AG04449 (cell line): ENCODE measurements at regions not wholly inside any gene's neighbourhood (a gene's known extent, or its start where the extent isn't known, plus 50 kb on each side); places are given as distances from the start of the nearest gene placed in this dataset.

Source experiments
- CTCF ChIA-PET: fragments of 350-600 bp; formaldehyde crosslinking; extraction: SDS; loops from one replicate; lab custom pipeline; 2021; ENCODE audit warnings: antibody characterized with exemption; lab: Yijun Ruan, JAX
- POLR2A ChIA-PET: fragments of 400-600, 350-600 bp; formaldehyde crosslinking; extraction: SDS; loops from one replicate; lab custom pipeline; 2020; ENCODE audit warnings: antibody characterized with exemption, inconsistent platforms; lab: Yijun Ruan, JAX
- DNase-seq: peaks from one replicate; pipeline ENCODE4 v3.0.0-alpha.2; 2010; ENCODE audit warnings: low read depth, low spot score
- H3K4me3 ChIP-seq: 2 replicates; pipeline ENCODE4 v1.5.1; 2011; ENCODE audit warnings: low read depth, mild to moderate bottlenecking, control low read depth, low read length
- TF ChIP-seq, protein P1 (sequence below): IDR thresholded peaks from one replicate; pipeline ENCODE4 v1.5.1; 2011; ENCODE audit warnings: mild to moderate bottlenecking, moderate library complexity, low read length, control low read depth, inconsistent platforms; ENCODE audit not compliant: insufficient read depth; ENCODE audit errors: missing control alignments

DNA sequence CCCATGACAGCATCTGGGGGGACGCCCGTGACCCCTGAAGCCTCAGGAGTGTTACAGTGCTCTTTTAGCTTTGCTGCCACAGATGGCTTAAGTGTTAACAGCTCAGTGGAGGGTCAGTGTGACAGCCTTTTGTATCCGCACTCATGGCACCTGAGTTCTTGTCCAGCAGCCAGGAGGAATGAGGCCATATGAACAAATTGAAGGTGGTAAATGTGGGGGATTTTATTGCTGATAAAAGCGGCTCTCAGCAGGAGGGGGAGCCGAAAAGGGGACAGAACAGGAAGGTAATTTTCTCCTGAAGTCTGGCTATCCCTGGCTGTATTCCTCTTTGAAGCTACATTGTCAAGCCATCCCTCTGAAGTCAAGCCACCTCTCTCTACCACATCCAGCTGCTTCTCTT lies 441.0 kb downstream of the RAPGEF2 start:
- ChIA-PET CTCF (no interaction called here), POLR2A (no interaction called here)
- TF ChIP-seq, protein P1, sequence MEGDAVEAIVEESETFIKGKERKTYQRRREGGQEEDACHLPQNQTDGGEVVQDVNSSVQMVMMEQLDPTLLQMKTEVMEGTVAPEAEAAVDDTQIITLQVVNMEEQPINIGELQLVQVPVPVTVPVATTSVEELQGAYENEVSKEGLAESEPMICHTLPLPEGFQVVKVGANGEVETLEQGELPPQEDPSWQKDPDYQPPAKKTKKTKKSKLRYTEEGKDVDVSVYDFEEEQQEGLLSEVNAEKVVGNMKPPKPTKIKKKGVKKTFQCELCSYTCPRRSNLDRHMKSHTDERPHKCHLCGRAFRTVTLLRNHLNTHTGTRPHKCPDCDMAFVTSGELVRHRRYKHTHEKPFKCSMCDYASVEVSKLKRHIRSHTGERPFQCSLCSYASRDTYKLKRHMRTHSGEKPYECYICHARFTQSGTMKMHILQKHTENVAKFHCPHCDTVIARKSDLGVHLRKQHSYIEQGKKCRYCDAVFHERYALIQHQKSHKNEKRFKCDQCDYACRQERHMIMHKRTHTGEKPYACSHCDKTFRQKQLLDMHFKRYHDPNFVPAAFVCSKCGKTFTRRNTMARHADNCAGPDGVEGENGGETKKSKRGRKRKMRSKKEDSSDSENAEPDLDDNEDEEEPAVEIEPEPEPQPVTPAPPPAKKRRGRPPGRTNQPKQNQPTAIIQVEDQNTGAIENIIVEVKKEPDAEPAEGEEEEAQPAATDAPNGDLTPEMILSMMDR: no peak
- no peak overlapping the region for H3K4me3 ChIP-seq
- DNase-seq: no peak

DNA sequence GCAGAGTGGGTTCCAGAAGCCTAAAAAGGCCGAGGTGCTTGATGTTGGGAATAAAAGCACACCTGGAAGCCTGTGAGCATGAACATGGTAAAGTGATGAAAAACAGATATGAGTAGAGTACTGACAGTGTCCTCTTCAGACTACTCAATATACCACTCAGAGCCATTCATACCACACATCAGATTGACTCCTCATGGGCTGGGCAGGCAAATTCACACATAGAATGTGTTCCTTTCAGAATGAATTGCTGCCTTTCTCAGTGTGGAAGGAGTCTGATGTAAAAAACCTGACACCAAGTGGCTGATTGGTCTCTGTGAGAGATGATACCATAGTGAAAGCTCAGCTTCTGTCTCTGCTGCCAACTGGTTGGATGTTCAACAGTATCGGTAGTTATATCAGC lies 442.7 kb downstream of the RAPGEF2 start:
- H3K4me3 ChIP-seq: no peak overlapping the region
- TF ChIP-seq, protein P1: no peak
- DNase-seq: no peak
- CTCF ChIA-PET: no interaction called here
- POLR2A ChIA-PET: no interaction called here

DNA sequence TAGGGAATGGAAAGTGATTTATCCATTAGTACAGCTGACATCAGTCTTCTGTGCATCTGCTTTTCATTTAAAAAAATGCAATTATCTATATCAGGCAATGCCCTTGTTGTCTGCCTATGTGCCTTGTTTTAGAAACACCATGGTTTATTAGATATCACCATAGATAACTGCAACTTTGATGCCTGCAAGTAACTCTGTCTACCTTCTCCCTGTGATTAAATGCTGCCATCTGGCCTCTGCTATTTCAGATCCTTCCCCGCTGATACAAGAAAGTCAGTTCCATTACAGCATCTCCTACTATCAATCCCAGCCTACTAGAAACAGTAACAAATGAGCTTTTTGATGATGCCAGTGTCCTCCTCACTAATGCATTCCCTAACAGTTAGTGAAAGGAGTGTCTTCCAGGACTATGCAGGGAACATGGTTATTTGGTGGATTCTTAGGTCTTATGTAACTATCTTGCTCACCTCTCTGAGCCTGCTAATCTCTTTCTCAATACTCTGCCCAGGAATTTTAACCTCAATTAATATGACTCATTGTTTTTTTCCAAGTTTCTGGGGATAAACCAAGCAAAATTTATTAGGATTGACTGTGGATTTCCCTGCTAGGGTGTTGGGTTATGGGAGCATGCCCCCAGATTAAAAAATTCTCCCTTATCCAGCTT lies 444.9 kb downstream of the RAPGEF2 start:
- ChIA-PET CTCF (no interaction called here), POLR2A (no interaction called here)
- TF ChIP-seq, protein P1: no peak
- no peak for DNase-seq
- H3K4me3 ChIP-seq: no peak overlapping the region

DNA sequence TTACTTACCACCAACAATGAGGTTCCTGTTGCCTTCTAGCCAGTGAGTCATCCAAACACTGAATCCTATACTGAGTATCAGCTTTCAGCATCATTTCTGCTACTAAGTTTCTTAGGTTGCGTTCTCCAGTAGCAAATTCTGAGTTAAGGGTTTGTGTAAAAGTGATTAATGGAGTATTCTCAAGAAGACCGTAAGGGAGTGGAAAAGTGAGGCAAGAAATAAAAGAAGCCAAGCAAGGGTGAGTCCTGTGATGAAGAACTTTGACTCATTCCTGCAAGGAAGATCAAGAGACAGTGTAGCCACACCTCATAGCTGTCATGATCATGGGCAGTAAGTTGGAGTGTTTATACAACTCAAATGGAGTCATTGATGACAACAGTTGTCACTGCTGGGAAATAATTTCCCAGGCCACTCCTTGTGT lies 446.2 kb downstream of the RAPGEF2 start:
- no peak for DNase-seq
- CTCF ChIA-PET: no interaction called here
- H3K4me3 ChIP-seq: no peak overlapping the region
- POLR2A ChIA-PET: no interaction called here
- TF ChIP-seq, protein P1: no peak

DNA sequence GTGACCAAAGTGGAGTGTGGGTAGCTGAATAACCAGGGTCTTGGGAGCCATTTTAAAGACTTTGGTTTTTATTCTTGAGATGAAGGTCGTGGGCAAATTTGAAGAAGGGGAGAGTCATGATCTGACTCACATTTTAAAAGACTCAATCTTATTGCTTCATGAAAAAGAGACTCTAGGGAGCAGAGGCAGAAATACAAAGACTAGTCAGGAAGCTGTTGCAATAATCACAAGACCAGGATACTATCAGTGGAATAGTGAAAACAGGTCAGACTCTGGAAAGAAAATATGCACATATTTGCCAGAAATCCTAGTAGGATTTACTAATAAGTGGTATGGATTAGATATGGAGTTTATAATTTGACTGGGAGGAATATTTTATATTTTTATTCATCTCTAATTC lies 448.4 kb downstream of the RAPGEF2 start:
- DNase-seq: no peak
- TF ChIP-seq, protein P1: no peak
- H3K4me3 ChIP-seq: no peak overlapping the region
- ChIA-PET POLR2A (no interaction called here), CTCF (no interaction called here)

DNA sequence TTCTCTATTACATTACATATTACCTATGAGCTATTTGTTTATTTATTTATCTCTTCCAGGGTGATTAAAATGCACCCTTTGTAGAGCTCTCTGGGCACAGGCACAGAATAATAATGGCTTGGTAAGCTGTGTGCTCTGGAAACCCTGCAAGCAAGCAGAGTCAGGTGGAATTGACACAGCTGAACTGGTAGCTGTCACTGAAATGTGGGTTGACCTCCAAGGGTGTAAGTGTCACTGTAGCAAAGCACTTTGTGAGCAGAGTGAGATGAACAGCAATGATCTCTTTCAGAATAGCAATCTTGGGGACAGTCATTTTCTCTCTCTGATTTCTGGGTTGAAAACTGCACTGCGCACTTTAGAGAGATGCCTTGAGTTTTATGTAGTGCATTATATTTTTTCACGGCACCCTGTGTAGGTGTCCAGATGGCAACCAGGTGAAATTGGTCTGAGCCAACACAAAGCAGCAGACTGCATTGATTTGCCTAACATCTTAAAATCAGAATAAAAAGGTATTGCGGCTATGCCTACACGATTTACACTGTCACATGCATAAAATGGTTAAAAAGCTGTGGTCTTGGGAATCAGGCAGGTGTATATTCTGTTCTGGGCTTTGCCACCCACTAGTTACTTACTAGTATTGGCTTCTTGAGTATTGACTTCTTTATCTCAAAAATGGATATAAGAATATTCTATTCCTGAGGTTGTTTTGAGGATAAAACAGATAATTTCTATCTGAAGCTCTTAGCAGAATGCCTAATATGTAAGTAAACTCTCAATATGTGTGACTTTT lies 450.3 kb downstream of the RAPGEF2 start:
- DNase-seq: no peak
- H3K4me3 ChIP-seq: no peak overlapping the region
- ChIA-PET CTCF (no interaction called here), POLR2A (no interaction called here)
- TF ChIP-seq, protein P1: no peak
